HEK293 (cell line): ENCODE measurements at regions not wholly inside any gene's neighbourhood (a gene's known extent, or its start where the extent isn't known, plus 50 kb on each side); places are given as distances from the start of the nearest gene placed in this dataset.

Experiments used
- CTCF ChIP-seq: fragments of 450-650 bp; formaldehyde crosslinking; IDR thresholded peaks from 2 replicates; pipeline ENCODE4 v1.5.1; 2016; ENCODE audit warnings: missing biosample characterization, missing genetic modification characterization
- YY1 ChIP-seq: fragments of 450-650 bp; formaldehyde crosslinking; IDR thresholded peaks from 2 replicates; pipeline ENCODE4 v1.5.1; 2018; ENCODE audit warnings: missing biosample characterization, missing genetic modification characterization
- ZBTB44 ChIP-seq: fragments of 450-650 bp; IDR thresholded peaks from 2 replicates; pipeline ENCODE4 v1.5.1; 2018; ENCODE audit warnings: missing biosample characterization, mild to moderate bottlenecking, missing genetic modification characterization
- ZNF174 ChIP-seq: fragments of 450-650 bp; formaldehyde crosslinking; IDR thresholded peaks from 2 replicates; pipeline ENCODE4 v1.5.0; 2017; ENCODE audit warnings: missing biosample characterization, mild to moderate bottlenecking, missing genetic modification characterization
- ZNF362 ChIP-seq: fragments of 450-650 bp; formaldehyde crosslinking; IDR thresholded peaks from 2 replicates; pipeline ENCODE4 v1.5.1; 2016; ENCODE audit warnings: missing biosample characterization, missing genetic modification characterization
- ZNF433 ChIP-seq: fragments of 450-650 bp; formaldehyde crosslinking; IDR thresholded peaks from 2 replicates; pipeline ENCODE4 v1.5.1; 2016; ENCODE audit warnings: missing biosample characterization, missing genetic modification characterization, low read depth
- ZNF707 ChIP-seq: fragments of 450-650 bp; formaldehyde crosslinking; IDR thresholded peaks from 2 replicates; pipeline ENCODE4 v1.5.1; 2016; ENCODE audit warnings: missing biosample characterization, missing genetic modification characterization
- TF ChIP-seq, protein P1 (sequence below): fragments of 450-650 bp; formaldehyde crosslinking; IDR thresholded peaks from 2 replicates; pipeline ENCODE4 v1.5.1; 2016; ENCODE audit warnings: missing biosample characterization, missing genetic modification characterization, low read depth

GRCh38 chr2:209095432-209095831, 328.4 kb upstream of the MAP2 start:
- no peak for TF ChIP-seq CTCF
- TF ChIP-seq ZNF174 (tag by site-specific recombination), result no peak
- no peak for TF ChIP-seq ZBTB44 (tag by site-specific recombination)
- TF ChIP-seq ZNF362 (tag by site-specific recombination), result no peak
- TF ChIP-seq YY1, result no peak
- no peak for TF ChIP-seq ZNF433 (tag by site-specific recombination)
- TF ChIP-seq, protein P1, sequence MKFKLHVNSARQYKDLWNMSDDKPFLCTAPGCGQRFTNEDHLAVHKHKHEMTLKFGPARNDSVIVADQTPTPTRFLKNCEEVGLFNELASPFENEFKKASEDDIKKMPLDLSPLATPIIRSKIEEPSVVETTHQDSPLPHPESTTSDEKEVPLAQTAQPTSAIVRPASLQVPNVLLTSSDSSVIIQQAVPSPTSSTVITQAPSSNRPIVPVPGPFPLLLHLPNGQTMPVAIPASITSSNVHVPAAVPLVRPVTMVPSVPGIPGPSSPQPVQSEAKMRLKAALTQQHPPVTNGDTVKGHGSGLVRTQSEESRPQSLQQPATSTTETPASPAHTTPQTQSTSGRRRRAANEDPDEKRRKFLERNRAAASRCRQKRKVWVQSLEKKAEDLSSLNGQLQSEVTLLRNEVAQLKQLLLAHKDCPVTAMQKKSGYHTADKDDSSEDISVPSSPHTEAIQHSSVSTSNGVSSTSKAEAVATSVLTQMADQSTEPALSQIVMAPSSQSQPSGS (tag by site-specific recombination), result no peak
- no peak for TF ChIP-seq ZNF707 (tag by site-specific recombination)
